Kidney (tissue), 13 donors: ENCODE measurements at regions not wholly inside any gene's neighbourhood (a gene's known extent, or its start where the extent isn't known, plus 50 kb on each side); places are given as distances from the start of the nearest gene placed in this dataset.

Source experiments
- DNase-seq, 5 donors: peaks; one replicate each; pipeline ENCODE4 v3.0.0-alpha.2; 2013 to 2020
- FAIRE-seq: peaks from 2 replicates; lab custom pipeline; 2012; peaks lifted over from hg19 to GRCh38; lab: Jason Lieb, UNC
- H3K27ac ChIP-seq, 2 donors: one replicate each; pipeline ENCODE4 v1.7.0; 2013; ENCODE audit warnings: low read depth in 2 of 2, low read length in 2 of 2, inconsistent platforms in 1 of 2
- H3K27me3 ChIP-seq: one replicate; pipeline ENCODE4 v1.7.1; 2013; ENCODE audit warnings: low read length, inconsistent platforms; ENCODE audit not compliant: control insufficient read depth, insufficient read depth
- H3K36me3 ChIP-seq, 3 donors: one replicate each; pipeline versions ENCODE4 v1.7.0 to v1.7.1; 2013; ENCODE audit warnings: low read length in 3 of 3, control low read depth in 1 of 3, inconsistent platforms in 1 of 3; ENCODE audit not compliant: insufficient read depth in 3 of 3, control insufficient read depth in 2 of 3
- H3K4me1 ChIP-seq, 3 donors: one replicate each; pipeline versions ENCODE4 v1.7.0 to v1.7.1; 2013; ENCODE audit warnings: low read length in 3 of 3, inconsistent platforms in 1 of 3, low read depth in 1 of 3; ENCODE audit not compliant: control insufficient read depth in 2 of 3, insufficient read depth in 2 of 3
- H3K4me3 ChIP-seq, 3 donors: one replicate each; pipeline versions ENCODE4 v1.7.0 to v1.8.1; 2013; ENCODE audit warnings: low read length in 3 of 3, control low read depth in 1 of 3, inconsistent platforms in 1 of 3
- H3K9ac ChIP-seq, 3 donors: one replicate each; pipeline versions ENCODE4 v1.7.0 to v1.7.1; 2013; ENCODE audit warnings: low read length in 3 of 3, control low read depth in 1 of 3, inconsistent platforms in 1 of 3
- H3K9me3 ChIP-seq, 3 donors: one replicate each; pipeline versions ENCODE4 v1.7.0 to v1.7.1; 2013; ENCODE audit warnings: low read length in 3 of 3, control low read depth in 1 of 3, inconsistent platforms in 1 of 3; ENCODE audit not compliant: control insufficient read depth in 2 of 3, insufficient read depth in 1 of 3
- intact Hi-C: fragments of 100-400 bp; cut with DNase I; formaldehyde crosslinking; loops from one replicate; pipeline ENCODE4 v1.11.1; 2022
- TF ChIP-seq, protein P1 (sequence below): IDR thresholded peaks from 3 replicates; pipeline ENCODE4 v1.5.1; 2012; ENCODE audit warnings: mild to moderate bottlenecking, moderate library complexity, borderline replicate concordance; ENCODE audit not compliant: insufficient read depth; ENCODE audit errors: extremely low read depth
- donor health status: control.
- donor health status: control.
- donor health status: control.
- donor health status: control.
- donor health status: control.
- donor health status: DM: yes; HTN: yes; CAD: no.
- donor health status: Normal renal cell carcinoma (clear cell type).

- no peak overlapping the region for H3K4me3 ChIP-seq
- DNase-seq (no peak), FAIRE-seq (no peak)
- no peaks in the 10 kb centered on the region for H3K27me3 ChIP-seq
- H3K9ac ChIP-seq, result no peak overlapping the region
- no peak overlapping the region for H3K27ac ChIP-seq
- intact Hi-C loops, result no loop called here
- TF ChIP-seq, protein P1, sequence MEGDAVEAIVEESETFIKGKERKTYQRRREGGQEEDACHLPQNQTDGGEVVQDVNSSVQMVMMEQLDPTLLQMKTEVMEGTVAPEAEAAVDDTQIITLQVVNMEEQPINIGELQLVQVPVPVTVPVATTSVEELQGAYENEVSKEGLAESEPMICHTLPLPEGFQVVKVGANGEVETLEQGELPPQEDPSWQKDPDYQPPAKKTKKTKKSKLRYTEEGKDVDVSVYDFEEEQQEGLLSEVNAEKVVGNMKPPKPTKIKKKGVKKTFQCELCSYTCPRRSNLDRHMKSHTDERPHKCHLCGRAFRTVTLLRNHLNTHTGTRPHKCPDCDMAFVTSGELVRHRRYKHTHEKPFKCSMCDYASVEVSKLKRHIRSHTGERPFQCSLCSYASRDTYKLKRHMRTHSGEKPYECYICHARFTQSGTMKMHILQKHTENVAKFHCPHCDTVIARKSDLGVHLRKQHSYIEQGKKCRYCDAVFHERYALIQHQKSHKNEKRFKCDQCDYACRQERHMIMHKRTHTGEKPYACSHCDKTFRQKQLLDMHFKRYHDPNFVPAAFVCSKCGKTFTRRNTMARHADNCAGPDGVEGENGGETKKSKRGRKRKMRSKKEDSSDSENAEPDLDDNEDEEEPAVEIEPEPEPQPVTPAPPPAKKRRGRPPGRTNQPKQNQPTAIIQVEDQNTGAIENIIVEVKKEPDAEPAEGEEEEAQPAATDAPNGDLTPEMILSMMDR, result no peak
- H3K9me3 ChIP-seq, result no peaks in the 10 kb centered on the region
- H3K4me1 ChIP-seq, result no peaks in the 10 kb centered on the region
- H3K36me3 ChIP-seq, result no peaks in the 10 kb centered on the region
Measured at GRCh38 chr3:31253782-31254181, 278.9 kb upstream of the STT3B start.

GRCh38 chr3:31254483-31254882 is 278.2 kb upstream of the STT3B start:
- Histone ChIP-seq H3K9ac (no peak overlapping the region), H3K4me3 (no peak overlapping the region), H3K27ac (no peak overlapping the region), H3K27me3 (no peaks in the 10 kb centered on the region), H3K36me3 (no peaks in the 10 kb centered on the region), H3K9me3 (peaks cover 0 to 2% (median 0%) of the 10 kb centered on the region in 3 donors), H3K4me1 (no peaks in the 10 kb centered on the region)
- TF ChIP-seq, protein P1, result no peak
- DNase-seq (no peak), FAIRE-seq (no peak)
- intact Hi-C loops, result no loop called here

GRCh38 chr3:31255007-31255581 is 277.6 kb upstream of the STT3B start:
- peaks cover 0 to 2% (median 0%) of the 10 kb centered on the region in 3 donors for H3K9me3 ChIP-seq
- no peaks in the 10 kb centered on the region for H3K36me3 ChIP-seq
- no peak overlapping the region for H3K9ac ChIP-seq
- intact Hi-C loops, result no loop called here
- DNase-seq, result no peak
- no peak overlapping the region for H3K4me3 ChIP-seq
- FAIRE-seq, result no peak
- H3K27ac ChIP-seq, result no peak overlapping the region
- TF ChIP-seq, protein P1, result no peak
- no peaks in the 10 kb centered on the region for H3K27me3 ChIP-seq
- H3K4me1 ChIP-seq, result no peaks in the 10 kb centered on the region

GRCh38 chr3:31262201-31262600 is 270.5 kb upstream of the STT3B start:
- Histone ChIP-seq H3K9me3 (peaks cover 0 to 2% (median 0%) of the 10 kb centered on the region in 3 donors), H3K27ac (no peak overlapping the region), H3K4me1 (no peaks in the 10 kb centered on the region), H3K36me3 (no peaks in the 10 kb centered on the region), H3K4me3 (no peak overlapping the region), H3K27me3 (no peaks in the 10 kb centered on the region), H3K9ac (no peak overlapping the region)
- intact Hi-C loops, result no loop called here
- DNase-seq (no peak), FAIRE-seq (no peak)
- TF ChIP-seq, protein P1, result no peak
